Erythroblast (primary cell): ENCODE measurements at regions not wholly inside any gene's neighbourhood (a gene's known extent, or its start where the extent isn't known, plus 50 kb on each side); places are given as distances from the start of the nearest gene placed in this dataset.

ENCODE experiments used
- DNase-seq, 2 experiments: peaks; one replicate each; lab custom pipeline; 2025; lab: John Stamatoyannopoulos, UW
- GATA1 ChIP-seq: IDR thresholded peaks from 2 replicates; pipeline ENCODE4 v1.6.1; 2011; ENCODE audit warnings: low read depth, mild to moderate bottlenecking, control low read depth, low read length, moderate library complexity
- POLR2A ChIP-seq: IDR thresholded peaks from 2 replicates; pipeline ENCODE4 v1.6.1; 2011; ENCODE audit warnings: mild to moderate bottlenecking, low read length

DNA sequence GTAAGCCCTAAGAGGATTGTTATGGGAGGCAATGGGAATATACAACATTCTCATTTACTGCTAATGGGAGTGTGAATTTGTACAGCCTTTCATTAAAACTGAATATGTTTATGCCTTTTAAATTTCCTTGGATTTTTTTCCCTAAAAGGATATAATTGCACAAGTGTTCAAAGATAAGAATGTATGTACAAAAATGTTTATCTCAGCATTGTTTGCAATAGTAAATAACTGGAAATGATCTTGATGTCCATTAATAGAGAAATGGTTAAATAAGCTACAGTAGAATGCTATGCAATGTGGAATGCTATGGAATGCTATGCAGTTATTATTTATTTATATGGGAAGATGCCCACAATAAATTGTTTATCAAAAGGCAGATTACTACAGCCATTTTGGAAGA, 62.5 kb upstream of the SLC38A2 start:
- TF ChIP-seq POLR2A: no peak
- no peak for TF ChIP-seq GATA1

DNA sequence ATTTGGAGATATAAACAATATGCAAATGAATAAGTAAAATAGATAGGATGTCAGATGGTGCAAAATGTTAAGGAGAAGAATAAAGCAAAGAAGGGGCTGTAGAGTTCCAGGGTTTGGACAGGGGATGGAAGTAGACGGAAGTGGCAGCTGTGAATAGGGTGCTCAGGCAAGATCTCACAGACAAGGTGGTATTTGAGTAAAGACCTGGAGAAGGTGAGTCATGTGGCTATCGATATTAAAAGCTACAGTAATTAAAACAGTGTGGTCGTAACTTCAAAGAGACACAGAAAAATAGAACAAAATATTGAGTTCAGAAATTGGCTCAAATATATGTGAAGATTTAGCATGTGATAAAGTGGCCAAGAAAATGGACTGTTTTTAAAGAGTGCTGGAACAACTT, 61.3 kb upstream of the SLC38A2 start:
- no peak for DNase-seq

More for the DNA sequence above, 62.5 kb upstream of the SLC38A2 start:
- DNase-seq: no peak

DNA sequence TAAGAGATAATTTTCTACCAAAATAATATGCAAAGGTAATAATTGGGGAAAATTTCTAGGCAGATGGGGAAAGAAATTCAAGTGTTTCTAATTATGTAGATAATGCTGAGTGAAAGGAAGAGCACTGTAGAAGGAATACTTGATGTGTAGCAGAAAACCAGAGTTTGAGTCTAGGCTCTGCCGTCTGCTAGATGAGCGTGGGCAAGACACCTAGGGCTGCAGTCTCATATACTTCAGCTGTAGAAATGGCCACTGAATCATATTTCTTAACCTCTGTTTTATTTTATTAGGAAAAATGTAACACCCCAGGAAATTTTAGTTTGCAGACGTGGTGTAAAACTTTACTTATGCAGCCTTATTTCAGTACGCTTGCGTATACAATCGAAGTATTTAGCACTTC, 59.8 kb upstream of the SLC38A2 start:
- TF ChIP-seq POLR2A: no peak
- no peak for TF ChIP-seq GATA1
- no peak for DNase-seq

More for the DNA sequence above, 61.3 kb upstream of the SLC38A2 start:
- TF ChIP-seq POLR2A (no peak), GATA1 (no peak)

DNA sequence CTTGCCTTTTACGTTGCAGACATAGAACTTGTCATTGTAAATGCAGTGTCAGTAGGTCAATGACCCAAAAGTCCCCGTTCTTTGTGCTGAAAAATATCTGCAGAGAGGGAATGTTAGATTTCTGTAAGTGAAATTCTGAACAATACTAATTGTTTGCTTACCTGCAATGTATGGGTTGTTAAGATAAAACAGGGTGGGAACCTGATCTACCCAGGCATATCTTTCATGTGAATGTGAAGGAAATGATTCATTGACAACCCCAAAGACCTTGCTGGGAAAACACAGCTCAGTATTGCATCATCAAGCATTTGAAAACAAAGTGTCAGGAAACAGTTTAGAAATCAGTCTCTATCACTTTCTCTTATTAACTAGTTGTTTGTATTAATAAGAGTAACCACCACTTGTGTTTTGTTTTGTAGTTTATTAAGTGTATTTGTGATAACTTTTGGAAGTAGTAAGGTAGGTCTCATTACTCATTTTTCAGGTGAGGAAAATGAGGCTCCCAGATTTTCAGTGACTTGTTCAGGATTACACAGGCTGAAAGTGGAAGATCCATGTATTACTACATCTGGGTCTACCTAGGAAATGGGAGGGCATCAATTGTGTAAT, 57.9 kb upstream of the SLC38A2 start:
- TF ChIP-seq POLR2A (no peak), GATA1 (no peak)
- DNase-seq: peak; percentile 6 to 18
